ENCODE measurements at regions not wholly inside any gene's neighbourhood (a gene's known extent, or its start where the extent isn't known, plus 50 kb on each side); places are given as distances from the start of the nearest gene placed in this dataset.
A peak's percentile ranks its signal among the peaks of the same experiment; 100 is the strongest.

DNA sequence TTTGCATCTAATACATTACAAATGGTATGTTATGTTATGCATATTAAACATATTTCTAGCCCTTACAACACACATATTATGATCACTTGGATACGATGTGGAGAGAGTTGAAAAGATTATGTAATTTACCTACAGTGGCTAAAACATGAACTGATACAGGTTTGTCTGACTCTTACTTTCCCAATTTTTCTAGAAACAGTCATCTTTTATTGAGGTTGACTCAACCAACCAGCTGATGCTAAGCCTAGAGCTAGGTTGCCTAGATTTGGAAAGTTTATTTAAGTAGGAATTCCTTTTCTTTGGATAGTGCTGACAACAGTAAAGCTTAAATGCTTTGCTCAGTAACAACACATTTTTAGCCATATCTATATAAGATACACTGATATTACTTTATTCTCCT is 1215.1 kb downstream of the ADGRL3 start:
- no peak for DNase-seq

DNA sequence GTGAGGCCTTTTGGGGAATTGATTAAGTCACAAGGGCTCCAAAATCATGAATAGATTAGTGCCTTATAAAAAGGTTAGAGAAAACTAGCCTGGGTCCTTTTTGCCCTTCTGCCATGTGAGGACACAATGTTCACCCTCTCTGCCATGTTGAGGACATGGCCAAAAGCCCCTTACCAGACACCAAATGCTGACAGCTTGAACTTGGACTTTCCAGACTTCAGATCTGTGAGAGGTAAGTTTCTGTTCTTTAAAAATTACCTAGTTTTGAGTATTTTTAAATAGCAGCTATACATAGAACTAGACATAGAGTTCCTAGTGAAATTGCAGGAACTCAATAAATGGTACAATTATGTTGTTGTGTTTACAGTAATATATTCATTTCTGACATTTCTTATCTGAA is 1214.4 kb downstream of the ADGRL3 start:
- no peak for DNase-seq

- no peak for DNase-seq
These were observed 1210.4 kb downstream of the ADGRL3 start for GRCh38 chr4:62410371-62411003.

- no peak for DNase-seq
These were observed 1208.3 kb downstream of the ADGRL3 start for GRCh38 chr4:62408454-62408853.

GRCh38 chr4:62407534-62407933 is 1207.4 kb downstream of the ADGRL3 start:
- DNase-seq, result no peak

GRCh38 chr4:62402088-62402806 is 1202.1 kb downstream of the ADGRL3 start:
- no peak for DNase-seq

GRCh38 chr4:62399242-62399641 is 1199.1 kb downstream of the ADGRL3 start:
- no peak for DNase-seq

DNA sequence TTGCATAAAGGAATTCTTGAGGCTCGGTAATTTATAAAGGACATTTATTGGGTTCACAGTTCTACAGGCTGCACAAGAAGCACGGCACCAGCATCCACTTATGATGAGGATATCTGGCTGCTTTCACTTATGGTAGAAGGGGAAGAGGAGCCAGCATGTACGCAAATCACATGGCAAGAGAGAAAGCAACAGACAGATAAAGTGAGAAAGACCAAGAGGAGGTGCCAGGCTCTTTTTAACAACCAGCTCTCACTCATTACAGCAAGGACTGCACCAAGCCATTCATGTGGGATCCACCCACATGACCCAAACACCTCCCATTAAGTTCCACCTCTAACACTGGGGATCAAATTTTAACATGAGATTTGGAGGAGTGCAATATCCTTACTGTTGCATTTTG is 1198.2 kb downstream of the ADGRL3 start:
- no peak for DNase-seq

DNA sequence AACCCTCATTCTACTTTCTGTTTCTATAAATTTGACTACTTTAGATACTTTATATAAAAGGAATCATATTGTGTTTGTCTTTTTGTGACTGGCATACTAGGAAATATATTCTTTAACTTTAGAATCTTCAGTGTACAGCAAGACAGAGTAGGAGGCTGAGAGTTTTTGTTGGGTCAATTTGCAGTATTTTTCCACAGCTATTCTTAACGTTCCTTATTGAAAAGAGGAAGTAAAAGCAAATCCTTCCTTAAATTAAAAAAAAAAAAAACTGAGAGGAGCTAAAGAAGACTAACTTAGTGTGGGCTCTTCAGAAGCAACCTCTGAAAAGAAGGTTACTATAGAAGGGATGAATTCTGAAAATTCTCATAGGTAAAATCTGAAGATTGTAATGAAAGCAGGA is 1194.6 kb downstream of the ADGRL3 start:
- no peak for DNase-seq

GRCh38 chr4:62387808-62388207 is 1187.7 kb downstream of the ADGRL3 start:
- no peak for DNase-seq

DNA sequence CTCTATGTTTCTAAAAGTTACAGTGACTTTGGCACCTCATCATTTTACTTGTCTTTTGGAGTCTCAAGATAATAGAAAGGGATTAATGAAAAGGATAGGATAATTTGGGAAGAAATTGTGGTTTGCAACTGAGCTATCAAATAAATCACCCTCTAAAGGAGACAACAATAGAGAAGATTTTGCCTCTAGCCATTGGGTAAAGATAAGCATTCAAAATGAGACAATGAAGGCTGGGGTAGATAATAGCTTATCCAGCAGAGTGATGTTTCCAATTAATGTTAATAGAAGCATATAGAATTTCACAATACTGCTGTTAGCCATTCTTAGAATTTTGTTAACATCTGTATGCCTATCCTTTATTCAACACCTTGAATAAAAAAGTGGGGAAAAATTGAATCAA is 1177.6 kb downstream of the ADGRL3 start:
- DNase-seq, result no peak

DNA sequence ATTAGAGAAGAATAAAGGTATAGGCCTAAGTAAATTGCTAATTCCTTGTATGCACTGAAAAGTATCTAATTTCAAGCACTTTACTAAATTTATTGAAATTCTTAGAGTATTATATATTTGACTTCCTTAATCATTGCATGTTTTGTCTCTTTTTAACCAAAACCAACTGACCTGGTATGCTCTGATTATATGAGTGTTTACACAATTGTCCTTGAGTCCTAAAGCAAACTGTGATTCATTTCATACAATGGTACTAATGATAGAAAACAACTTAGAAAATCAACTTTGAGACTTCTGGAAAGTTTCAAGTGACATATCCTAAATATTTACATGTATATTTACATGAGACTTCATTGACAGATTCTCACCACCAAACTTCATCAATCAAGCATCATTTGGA is 1177.1 kb downstream of the ADGRL3 start:
- no peak for DNase-seq

GRCh38 chr4:62366939-62367338 is 1166.8 kb downstream of the ADGRL3 start:
- no peak for DNase-seq

DNA sequence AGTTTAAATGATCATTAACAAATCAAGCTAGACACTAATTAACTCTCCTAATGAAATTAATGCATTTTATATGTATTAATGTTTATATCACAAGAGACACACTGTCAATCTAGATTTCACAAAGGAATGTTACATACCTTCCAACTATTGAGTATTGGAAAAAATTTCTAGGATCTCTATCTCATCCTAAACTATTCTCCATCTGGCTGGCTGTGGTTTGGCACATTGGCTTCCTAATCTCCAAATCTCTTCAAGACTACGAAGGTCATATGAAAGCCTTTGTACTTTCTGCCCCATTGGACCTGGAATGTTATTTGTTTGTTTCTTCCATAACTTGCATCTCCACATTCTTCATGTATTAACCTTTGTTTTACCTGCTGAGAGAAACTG is 1160.0 kb downstream of the ADGRL3 start:
- no peak for DNase-seq

GRCh38 chr4:62359441-62360155 is 1159.5 kb downstream of the ADGRL3 start:
- DNase-seq, result no peak

DNA sequence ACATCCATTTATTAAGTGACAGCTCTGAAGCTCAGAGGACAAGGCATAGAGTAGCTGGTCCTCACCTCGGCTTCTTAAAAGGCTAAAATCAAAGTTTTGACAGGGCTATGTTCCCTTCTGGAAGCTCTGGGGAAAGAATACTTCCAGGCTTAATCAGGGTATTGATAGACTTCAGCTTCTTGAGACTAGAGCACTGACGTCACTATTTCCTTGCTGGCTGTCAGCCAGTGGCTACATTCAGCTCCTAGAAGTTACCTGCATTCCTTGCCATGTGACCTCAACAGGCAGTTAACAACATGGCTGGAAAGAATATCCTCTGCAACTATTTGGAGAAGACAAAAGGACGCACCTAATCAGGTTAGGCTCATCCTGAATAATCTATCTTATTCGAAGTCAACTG is 1144.8 kb downstream of the ADGRL3 start:
- DNase-seq, result no peak

GRCh38 chr4:62344474-62344873 is 1144.3 kb downstream of the ADGRL3 start:
- no peak for DNase-seq

DNA sequence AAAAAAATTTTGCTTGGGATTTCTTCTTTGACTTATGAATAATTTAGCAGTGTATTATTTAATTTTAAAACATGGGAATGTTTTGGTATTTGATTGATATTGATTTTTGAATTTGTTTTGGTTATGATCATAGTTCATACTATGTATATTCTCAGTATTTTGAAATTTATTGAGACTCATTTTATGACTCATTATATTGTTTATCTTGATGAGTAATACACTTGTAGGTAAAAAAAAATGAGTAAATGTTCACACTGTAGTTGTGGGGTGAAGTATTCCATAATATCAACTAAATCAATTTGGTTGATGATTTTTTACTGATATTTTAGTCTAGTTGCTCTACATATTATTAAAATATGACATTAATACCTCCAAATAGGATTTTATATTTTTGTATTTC is 1142.2 kb downstream of the ADGRL3 start:
- no peak for DNase-seq

DNA sequence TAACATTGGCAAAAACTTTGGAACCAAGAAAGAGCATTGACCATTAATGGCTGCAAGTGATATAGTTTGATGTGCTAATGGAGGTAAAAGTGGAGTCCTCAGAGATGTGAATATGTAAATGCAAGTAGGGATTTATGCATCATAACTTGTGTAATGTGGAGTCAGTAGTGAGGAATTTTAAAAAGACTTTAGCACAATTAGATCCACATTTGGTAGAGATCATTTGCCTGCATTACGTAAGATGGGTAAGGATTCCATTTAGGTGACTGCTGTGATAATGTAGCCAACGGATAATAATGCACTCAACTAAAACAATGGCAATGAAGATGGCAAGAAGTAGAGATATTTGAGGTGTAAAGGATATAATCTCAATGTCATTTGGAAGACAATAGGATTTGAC is 1128.4 kb downstream of the ADGRL3 start:
- DNase-seq, result no peak

DNA sequence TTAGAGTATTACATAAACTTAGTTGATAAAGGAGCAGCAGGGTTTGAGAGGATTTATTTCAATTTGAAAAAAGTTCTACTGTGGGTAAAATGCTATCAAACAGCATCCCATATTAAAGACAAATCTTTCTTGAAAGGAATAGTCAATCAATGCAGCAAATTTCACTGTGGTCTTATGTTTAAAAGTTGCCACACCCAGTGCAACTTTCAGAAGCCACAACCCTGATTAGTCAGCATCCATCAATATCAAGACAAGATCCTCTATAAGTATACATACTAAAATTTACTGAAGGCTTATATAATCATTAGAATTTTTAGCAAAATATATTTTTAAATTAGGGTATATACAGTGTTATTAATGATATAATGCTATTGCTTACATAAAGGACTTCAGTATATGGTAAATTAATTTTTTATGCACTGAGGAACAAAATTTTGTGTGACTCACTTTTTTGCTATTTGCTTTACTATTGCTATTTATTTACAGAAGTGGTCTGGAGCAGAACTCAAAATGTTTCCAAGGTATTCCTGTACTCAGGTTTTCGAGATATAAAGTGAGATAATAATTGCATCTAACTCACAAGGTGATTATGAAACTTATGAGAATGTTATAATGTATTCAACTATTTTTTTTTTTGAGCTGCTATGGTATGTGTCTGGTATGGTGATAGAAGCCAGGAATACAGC is 1127.6 kb downstream of the ADGRL3 start:
- DNase-seq, result no peak

DNA sequence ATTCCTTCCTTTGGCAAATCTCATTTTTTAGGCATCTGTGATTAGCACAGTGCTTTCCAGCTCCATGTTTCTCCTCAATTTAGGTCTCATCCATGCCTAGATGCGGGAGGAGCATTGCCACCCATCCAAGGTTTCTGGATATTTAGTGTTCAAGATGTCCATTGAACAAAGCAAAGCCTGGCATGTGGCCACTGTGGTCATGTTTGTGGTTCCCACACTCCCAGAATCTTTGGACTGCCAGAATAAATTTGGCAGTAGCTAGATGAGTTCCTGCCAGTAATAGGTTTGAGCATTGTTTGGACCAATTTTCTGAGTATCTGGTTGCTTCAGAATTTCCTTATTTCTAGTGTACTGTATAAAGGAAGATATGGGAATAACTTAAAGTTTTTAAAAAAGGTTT is 1124.1 kb downstream of the ADGRL3 start:
- DNase-seq, result no peak

DNA sequence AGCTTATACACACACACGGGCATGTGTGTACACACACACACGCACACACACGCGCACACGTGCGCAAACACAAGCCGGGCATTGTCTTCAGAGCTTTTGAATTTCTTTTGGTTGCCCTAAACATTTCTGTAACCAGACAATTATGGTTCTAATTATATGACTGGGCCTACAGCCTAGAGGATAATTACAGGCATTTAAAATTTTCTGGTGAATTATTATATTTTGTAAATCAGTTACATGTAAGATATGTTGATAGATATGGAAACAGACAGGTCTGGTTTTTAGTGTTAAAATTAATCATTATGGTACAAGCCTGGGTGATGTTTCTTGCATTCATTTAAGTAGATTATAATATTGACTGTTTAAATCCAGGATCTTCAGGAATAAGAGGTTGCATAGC is 1120.5 kb downstream of the ADGRL3 start:
- peak; percentile 22 for DNase-seq

DNA sequence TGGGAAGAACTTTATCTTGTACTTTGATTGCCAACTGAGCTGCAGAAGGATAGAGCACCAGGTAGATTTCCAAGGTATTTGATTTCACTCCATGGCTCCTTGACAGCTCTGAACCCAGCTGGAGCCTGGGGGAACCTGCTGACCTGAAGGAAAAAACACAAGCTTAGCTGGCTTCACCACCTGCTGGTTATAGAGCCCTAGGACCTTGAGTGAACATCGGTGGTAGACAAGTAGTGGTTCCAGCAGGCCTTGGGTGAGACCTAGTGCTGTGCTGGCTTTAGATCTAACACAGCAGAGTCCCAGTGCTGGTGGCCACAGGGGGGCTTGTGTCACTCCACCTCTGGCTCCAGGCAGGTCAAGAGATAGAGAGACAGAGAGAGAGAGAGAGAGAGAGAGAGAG is 1102.6 kb downstream of the ADGRL3 start:
- DNase-seq, result no peak

GRCh38 chr4:62301500-62301899 is 1101.4 kb downstream of the ADGRL3 start:
- DNase-seq, result no peak

Measured in NCI-H1105 treated with DMSO at 0.1 percent for 48 hours (cell line).